Uterus (tissue), 2 donors: ENCODE measurements at regions not wholly inside any gene's neighbourhood (a gene's known extent, or its start where the extent isn't known, plus 50 kb on each side); places are given as distances from the start of the nearest gene placed in this dataset.

Experiments
- POLR2A ChIP-seq, 2 donors: fragments of 450-650 bp; IDR thresholded peaks; one replicate each; pipeline ENCODE4 v1.6.1; 2016; ENCODE audit warnings: antibody characterized with exemption in 2 of 2, mild to moderate bottlenecking in 1 of 2, moderate library complexity in 1 of 2
- TF ChIP-seq, protein P1 (sequence below), 4 experiments: fragments of 200-600 bp in 2 of 4; fragments of 450-650 bp in 2 of 4; sonication (generic) in 2 of 4; IDR thresholded peaks; one replicate each; pipeline ENCODE4 v1.5.1; 2016 to 2019; ENCODE audit warnings: antibody characterized with exemption in 4 of 4, mild to moderate bottlenecking in 2 of 4, moderate library complexity in 1 of 4

DNA sequence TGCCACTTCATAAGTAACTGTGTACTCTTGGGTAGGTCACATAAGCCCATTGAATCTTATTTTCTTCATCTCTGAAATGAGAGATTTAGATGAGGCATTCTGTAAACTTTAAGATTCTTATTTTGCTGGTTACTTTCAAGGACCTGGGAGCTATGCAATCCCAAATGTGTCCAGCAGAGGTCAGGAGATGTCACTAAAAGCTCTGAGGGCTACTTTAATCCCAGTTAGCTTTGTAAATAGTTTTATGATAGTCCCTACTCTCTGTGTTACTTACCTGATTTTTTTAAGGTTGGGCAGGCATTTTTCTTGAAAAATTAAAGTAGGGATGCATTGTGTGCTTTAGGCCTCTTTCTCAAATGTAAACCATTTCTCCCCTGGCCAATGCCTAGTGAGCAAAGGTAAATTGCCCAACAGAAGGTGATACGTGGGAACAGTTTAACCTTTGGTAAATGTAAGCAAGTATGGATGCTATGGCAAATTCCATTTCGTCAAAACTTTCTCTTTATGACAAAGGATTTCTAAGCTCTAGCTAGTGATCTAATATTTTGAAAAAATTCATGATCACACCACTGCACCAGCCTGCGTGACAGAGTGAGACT, 57.1 kb upstream of the WSB1 start:
- no peak for TF ChIP-seq POLR2A (IDR thresholded peaks at IDR 0.05)
- TF ChIP-seq, protein P1, sequence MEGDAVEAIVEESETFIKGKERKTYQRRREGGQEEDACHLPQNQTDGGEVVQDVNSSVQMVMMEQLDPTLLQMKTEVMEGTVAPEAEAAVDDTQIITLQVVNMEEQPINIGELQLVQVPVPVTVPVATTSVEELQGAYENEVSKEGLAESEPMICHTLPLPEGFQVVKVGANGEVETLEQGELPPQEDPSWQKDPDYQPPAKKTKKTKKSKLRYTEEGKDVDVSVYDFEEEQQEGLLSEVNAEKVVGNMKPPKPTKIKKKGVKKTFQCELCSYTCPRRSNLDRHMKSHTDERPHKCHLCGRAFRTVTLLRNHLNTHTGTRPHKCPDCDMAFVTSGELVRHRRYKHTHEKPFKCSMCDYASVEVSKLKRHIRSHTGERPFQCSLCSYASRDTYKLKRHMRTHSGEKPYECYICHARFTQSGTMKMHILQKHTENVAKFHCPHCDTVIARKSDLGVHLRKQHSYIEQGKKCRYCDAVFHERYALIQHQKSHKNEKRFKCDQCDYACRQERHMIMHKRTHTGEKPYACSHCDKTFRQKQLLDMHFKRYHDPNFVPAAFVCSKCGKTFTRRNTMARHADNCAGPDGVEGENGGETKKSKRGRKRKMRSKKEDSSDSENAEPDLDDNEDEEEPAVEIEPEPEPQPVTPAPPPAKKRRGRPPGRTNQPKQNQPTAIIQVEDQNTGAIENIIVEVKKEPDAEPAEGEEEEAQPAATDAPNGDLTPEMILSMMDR (IDR thresholded peaks at IDR 0.05): peak; percentile 90 to 95 (median 92)
